ENCODE measurements at regions not wholly inside any gene's neighbourhood (a gene's known extent, or its start where the extent isn't known, plus 50 kb on each side); places are given as distances from the start of the nearest gene placed in this dataset.

- TF ChIP-seq CTCF (IDR thresholded peaks at IDR 0.05; ENCODE audit: insufficient read depth, low read length, poor library complexity, severe bottlenecking) (no peak), EZH2phosphoT487 (conservative IDR thresholded peaks at IDR 0.05; ENCODE audit: low read length) (no peak)
Observed at GRCh38 chr4:24057915-24058559, 168.2 kb upstream of the PPARGC1A start.

All from SU-DHL-6 (cell line).